Nephron (organoid): ENCODE measurements at regions not wholly inside any gene's neighbourhood (a gene's known extent, or its start where the extent isn't known, plus 50 kb on each side); places are given as distances from the start of the nearest gene placed in this dataset.

Experiments used
- H3K27ac Mint-ChIP-seq, 3 experiments: 2 replicates each; pipeline ENCODE4 v1.8.0; 2020; ENCODE audit warnings: mixed read lengths in 3 of 3, mild to moderate bottlenecking in 2 of 3, moderate library complexity in 1 of 3
- H3K27me3 Mint-ChIP-seq: 2 replicates; pipeline ENCODE4 v1.8.0; 2021; ENCODE audit warnings: low read depth, mild to moderate bottlenecking, moderate library complexity, mixed read lengths
- H3K36me3 Mint-ChIP-seq: 2 replicates; pipeline ENCODE4 v1.8.0; 2020; ENCODE audit warnings: low read depth, mixed read lengths
- H3K4me1 Mint-ChIP-seq: 2 replicates; pipeline ENCODE4 v1.8.0; 2020; ENCODE audit warnings: mixed read lengths
- H3K4me3 Mint-ChIP-seq, 3 experiments: 2 replicates each; pipeline ENCODE4 v1.8.0; 2020; ENCODE audit warnings: mild to moderate bottlenecking in 3 of 3, mixed read lengths in 3 of 3, moderate library complexity in 2 of 3
- H3K9me3 Mint-ChIP-seq: 2 replicates; pipeline ENCODE4 v1.8.0; 2020; ENCODE audit warnings: mixed read lengths
- TF ChIP-seq, protein P1 (sequence below), 3 experiments: fragments of 200-600 bp; sonication (generic); IDR thresholded peaks; one replicate each; pipeline ENCODE4 v1.5.0; 2021; ENCODE audit warnings: antibody characterized with exemption in 3 of 3; ENCODE audit not compliant: unreplicated experiment in 3 of 3

DNA sequence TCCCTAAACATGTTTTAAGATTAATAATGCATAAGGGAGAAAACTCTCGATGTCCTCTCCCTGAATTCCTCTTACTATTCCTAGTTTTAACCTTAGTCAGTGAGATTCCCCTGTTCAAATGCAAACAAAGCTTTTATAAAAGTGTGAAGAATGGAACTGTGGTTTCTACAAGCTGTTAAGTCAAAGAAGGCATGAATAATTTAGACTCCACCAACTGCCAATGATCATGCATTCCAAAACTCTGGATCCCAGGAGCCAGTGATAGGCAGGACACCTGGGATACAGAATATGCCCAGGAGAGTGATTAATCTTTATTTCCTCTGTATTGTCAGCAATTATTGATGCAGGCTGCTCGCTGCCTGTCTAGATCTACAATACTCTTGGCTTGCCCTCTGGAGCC lies 190.3 kb upstream of the ATF7IP start:
- Mint-ChIP-seq H3K4me3 (no peak overlapping the region), H3K9me3 (peaks cover 4% of the 10 kb centered on the region), H3K4me1 (no peaks in the 10 kb centered on the region), H3K36me3 (no peaks in the 10 kb centered on the region), H3K27ac (no peak overlapping the region), H3K27me3 (peaks cover 4% of the 10 kb centered on the region)
- TF ChIP-seq, protein P1, sequence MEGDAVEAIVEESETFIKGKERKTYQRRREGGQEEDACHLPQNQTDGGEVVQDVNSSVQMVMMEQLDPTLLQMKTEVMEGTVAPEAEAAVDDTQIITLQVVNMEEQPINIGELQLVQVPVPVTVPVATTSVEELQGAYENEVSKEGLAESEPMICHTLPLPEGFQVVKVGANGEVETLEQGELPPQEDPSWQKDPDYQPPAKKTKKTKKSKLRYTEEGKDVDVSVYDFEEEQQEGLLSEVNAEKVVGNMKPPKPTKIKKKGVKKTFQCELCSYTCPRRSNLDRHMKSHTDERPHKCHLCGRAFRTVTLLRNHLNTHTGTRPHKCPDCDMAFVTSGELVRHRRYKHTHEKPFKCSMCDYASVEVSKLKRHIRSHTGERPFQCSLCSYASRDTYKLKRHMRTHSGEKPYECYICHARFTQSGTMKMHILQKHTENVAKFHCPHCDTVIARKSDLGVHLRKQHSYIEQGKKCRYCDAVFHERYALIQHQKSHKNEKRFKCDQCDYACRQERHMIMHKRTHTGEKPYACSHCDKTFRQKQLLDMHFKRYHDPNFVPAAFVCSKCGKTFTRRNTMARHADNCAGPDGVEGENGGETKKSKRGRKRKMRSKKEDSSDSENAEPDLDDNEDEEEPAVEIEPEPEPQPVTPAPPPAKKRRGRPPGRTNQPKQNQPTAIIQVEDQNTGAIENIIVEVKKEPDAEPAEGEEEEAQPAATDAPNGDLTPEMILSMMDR (IDR thresholded peaks at IDR 0.05; ENCODE audit: unreplicated experiment in 3 of 3), result no peak

DNA sequence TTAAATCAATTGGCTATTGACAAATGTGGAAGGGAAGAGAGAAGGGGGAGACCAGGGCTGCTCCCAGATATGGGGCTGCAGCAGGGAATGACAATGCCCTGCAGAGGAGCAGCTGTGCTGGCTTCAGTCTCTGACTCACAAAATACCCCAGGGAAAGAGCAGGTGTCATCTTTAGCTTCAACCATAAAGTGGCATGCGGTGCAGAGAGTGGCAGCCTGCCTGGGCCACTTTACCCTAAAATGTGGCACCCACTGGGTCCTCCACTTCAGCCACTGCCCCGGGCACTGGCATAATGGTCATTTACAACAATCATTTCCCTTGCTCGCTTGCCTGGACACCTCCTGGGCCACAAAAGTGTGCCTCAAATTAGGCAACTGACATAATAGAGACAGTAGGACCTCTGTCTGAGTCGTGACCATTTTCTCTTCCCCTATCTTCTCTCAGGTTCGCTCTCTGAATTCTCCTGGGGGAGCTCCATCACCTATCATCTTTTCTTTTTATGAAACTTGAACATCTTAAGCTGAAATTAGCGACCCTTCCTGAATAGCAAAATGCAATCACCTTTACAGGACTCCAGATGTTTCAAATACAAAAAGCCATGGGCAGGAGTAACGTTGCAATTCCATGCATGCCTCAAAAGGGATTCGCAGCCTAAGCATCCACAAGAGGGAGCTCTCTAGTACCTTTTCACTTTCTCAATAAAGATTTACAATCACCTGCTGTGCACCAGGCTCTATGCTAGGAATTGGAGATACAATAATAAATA lies 179.9 kb upstream of the ATF7IP start:
- peak overlapping the region in 2 of 3 experiments; percentile 4 to 51 for H3K27ac Mint-ChIP-seq
- H3K9me3 Mint-ChIP-seq, result peaks cover 4% of the 10 kb centered on the region
- TF ChIP-seq, protein P1 (IDR thresholded peaks at IDR 0.05; ENCODE audit: unreplicated experiment in 3 of 3), result peak; percentile 68 to 74 (median 70)
- no peak overlapping the region for H3K4me3 Mint-ChIP-seq
- peaks cover 27% of the 10 kb centered on the region for H3K4me1 Mint-ChIP-seq
- no peaks in the 10 kb centered on the region for H3K27me3 Mint-ChIP-seq
- H3K36me3 Mint-ChIP-seq, result no peaks in the 10 kb centered on the region

DNA sequence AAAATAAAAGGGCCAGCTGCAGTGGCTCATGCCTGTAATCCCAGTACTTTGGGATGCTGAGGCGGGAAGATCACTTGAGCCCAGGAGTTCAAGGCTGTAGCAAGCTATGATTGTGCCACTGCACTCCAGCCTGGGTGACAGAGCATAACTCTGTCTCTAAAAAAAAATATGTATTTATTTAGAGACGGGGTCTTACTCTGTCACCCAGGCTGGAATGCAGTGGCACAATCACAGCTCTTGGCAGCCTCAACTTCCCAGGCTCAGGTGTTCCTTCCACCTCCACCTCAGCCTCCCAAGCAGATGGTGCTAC lies 179.3 kb upstream of the ATF7IP start:
- Mint-ChIP-seq H3K4me1 (peaks cover 27% of the 10 kb centered on the region), H3K36me3 (no peaks in the 10 kb centered on the region), H3K4me3 (no peak overlapping the region), H3K27me3 (no peaks in the 10 kb centered on the region), H3K27ac (peak overlapping the region in 2 of 3 experiments; percentile 4 to 51), H3K9me3 (no peaks in the 10 kb centered on the region)
- TF ChIP-seq, protein P1 (IDR thresholded peaks at IDR 0.05; ENCODE audit: unreplicated experiment in 3 of 3), result no peak

DNA sequence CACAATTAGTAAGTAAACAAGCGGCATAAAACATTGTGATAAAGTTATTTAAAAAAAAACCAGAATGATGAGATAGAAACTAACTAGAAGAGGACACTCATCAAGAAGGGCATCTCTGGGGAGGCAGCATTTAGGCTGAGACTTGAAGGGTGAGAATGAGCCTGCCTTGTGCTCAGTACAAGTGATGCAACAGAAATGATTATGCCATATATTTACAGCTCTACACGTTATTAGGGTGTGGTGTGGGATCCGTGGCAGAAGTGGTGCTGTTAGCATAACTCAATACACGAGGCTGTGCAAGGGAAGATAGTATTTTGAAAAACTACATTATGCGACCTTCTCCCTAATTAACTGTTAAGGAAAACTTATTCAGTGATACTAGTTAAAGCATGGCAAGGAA lies 178.5 kb upstream of the ATF7IP start:
- peaks cover 3% of the 10 kb centered on the region for H3K9me3 Mint-ChIP-seq
- no peak overlapping the region for H3K4me3 Mint-ChIP-seq
- no peak overlapping the region for H3K27ac Mint-ChIP-seq
- TF ChIP-seq, protein P1 (IDR thresholded peaks at IDR 0.05; ENCODE audit: unreplicated experiment in 3 of 3), result no peak
- H3K27me3 Mint-ChIP-seq, result no peaks in the 10 kb centered on the region
- H3K36me3 Mint-ChIP-seq, result no peaks in the 10 kb centered on the region
- peaks cover 27% of the 10 kb centered on the region for H3K4me1 Mint-ChIP-seq

DNA sequence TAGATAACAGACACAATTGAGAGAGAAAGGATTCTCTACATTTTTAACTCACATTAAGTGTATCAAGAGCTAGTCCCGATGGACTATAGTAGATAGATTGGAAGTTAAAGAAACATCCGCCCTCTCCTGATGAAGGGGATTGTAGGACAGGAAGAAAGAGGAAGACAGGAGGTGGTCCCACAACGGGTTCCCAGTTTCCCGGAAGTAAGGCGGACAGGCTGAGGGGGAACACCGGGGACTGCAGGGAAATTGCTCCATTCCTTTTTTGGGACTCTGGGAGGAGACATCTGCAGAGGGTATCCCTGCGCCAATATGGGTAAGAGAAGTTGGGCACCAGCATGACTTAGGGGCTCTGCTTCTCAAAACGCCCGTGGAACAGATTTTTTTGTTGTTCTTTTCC lies 177.5 kb upstream of the ATF7IP start:
- Mint-ChIP-seq H3K4me1 (peaks cover 27% of the 10 kb centered on the region), H3K9me3 (peaks cover 3% of the 10 kb centered on the region), H3K27ac (no peak overlapping the region), H3K27me3 (no peaks in the 10 kb centered on the region), H3K4me3 (no peak overlapping the region), H3K36me3 (no peaks in the 10 kb centered on the region)
- TF ChIP-seq, protein P1 (IDR thresholded peaks at IDR 0.05; ENCODE audit: unreplicated experiment in 3 of 3), result no peak

DNA sequence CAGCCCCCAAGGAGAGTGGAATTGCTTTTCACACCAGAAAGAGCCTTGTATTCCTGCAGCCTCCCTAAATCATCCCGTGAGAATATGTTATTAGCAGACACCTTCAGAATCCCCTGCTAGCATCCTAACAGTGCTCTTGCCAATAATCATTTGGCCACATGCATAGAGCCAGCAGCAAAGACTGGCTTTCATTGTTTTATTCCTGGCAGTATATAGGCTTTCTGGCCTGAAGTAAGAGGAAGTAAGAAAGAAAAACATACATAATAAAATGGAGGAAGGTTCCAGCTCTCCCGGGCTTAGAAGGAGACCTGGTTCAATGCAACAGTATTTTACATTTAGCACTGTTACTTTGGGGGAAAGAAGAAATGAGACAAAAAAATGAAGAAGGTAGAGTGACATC lies 176.7 kb upstream of the ATF7IP start:
- H3K4me3 Mint-ChIP-seq, result no peak overlapping the region
- H3K36me3 Mint-ChIP-seq, result no peaks in the 10 kb centered on the region
- H3K9me3 Mint-ChIP-seq, result peaks cover 3% of the 10 kb centered on the region
- H3K27ac Mint-ChIP-seq, result peak overlapping the region in 1 of 3 experiments; percentile 58
- peaks cover 33% of the 10 kb centered on the region for H3K4me1 Mint-ChIP-seq
- no peaks in the 10 kb centered on the region for H3K27me3 Mint-ChIP-seq
- TF ChIP-seq, protein P1 (IDR thresholded peaks at IDR 0.05; ENCODE audit: unreplicated experiment in 3 of 3), result no peak
